ENCODE measurements at regions not wholly inside any gene's neighbourhood (a gene's known extent, or its start where the extent isn't known, plus 50 kb on each side); places are given as distances from the start of the nearest gene placed in this dataset.

GRCh38 chr14:38948576-38948975, 154.5 kb downstream of the SEC23A start:
- no peaks in the 10 kb centered on the region for H3K9me3 ChIP-seq (ENCODE audit: low read length)
- no peak overlapping the region for H3K4me2 ChIP-seq (ENCODE audit: low read depth, low read length)
- no peak overlapping the region for H2AFZ ChIP-seq (ENCODE audit: low read length)
- no peak for TF ChIP-seq MAX (IDR thresholded peaks at IDR 0.05)
- no peak for TF ChIP-seq CENPBD1 (CRISPR knock-in tag; IDR thresholded peaks at IDR 0.05; ENCODE audit: borderline replicate concordance, low read depth)
- TF ChIP-seq ZBTB21 (CRISPR knock-in tag; IDR thresholded peaks at IDR 0.05): no peak
- TF ChIP-seq NCOA1 (CRISPR knock-in tag; IDR thresholded peaks at IDR 0.05): no peak
- no peak for TF ChIP-seq ZMYM2 (CRISPR knock-in tag; IDR thresholded peaks at IDR 0.05)
- no peak for TF ChIP-seq ZNF749 (CRISPR knock-in tag; IDR thresholded peaks at IDR 0.05; ENCODE audit: borderline replicate concordance)
- no peak for TF ChIP-seq ZNF747 (CRISPR knock-in tag; IDR thresholded peaks at IDR 0.05; ENCODE audit: borderline replicate concordance)
- TF ChIP-seq RCOR2 (CRISPR knock-in tag; IDR thresholded peaks at IDR 0.05): no peak
- no peak for TF ChIP-seq ZNF33A (CRISPR knock-in tag; IDR thresholded peaks at IDR 0.05; ENCODE audit: borderline replicate concordance)
- TF ChIP-seq USF2 (IDR thresholded peaks at IDR 0.05; ENCODE audit: low read depth, low read length): no peak
- no peak for TF ChIP-seq USF2 (CRISPR knock-in tag; IDR thresholded peaks at IDR 0.05; ENCODE audit: borderline replicate concordance)
- TF ChIP-seq ZNF773 (CRISPR knock-in tag; IDR thresholded peaks at IDR 0.05; ENCODE audit: borderline replicate concordance): no peak
- 43% methylated on average over 6 of the region's 6 CpGs for WGBS (ENCODE audit: low lambda C conversion rate)
- ChIA-PET POLR2A (no interaction called here), CTCF (ENCODE audit: low intra/inter-chr PET ratio, low total read pairs) (no interaction called here)
- FAIRE-seq (no peak), ATAC-seq (no peak), DNase-seq (ENCODE audit: low spot score) (no peak)
- H3K79me2 ChIP-seq (ENCODE audit: insufficient read depth, low read length): no peaks in the 10 kb centered on the region
- BruUV-seq (replicated peaks): no TSS peak
- H3K27me3 ChIP-seq (ENCODE audit: control insufficient read depth in 1 of 2, insufficient read depth in 2 of 2, low read length in 2 of 2): no peaks in the 10 kb centered on the region
- no peak overlapping the region for H3K4me3 ChIP-seq (replicated peaks in 1 of 3; ENCODE audit: insufficient read depth in 1 of 3, low read depth in 2 of 3, low read length in 3 of 3)
- in situ Hi-C loops (cut with HindIII; ENCODE audit: extremely low pct_ligation_motif_present, low pct_unique_long_range_greater_than_20kb): no loop called here
- H3K27ac ChIP-seq (ENCODE audit: extremely low read length, insufficient read depth, low read length): no peak overlapping the region
- intact Hi-C loops (cut with micrococcal nuclease; ENCODE audit: unreplicated experiment): no loop called here
- H3K36me3 ChIP-seq (replicated peaks in 1 of 2; ENCODE audit: control insufficient read depth in 1 of 2, insufficient read depth in 2 of 2, low read length in 2 of 2): no peaks in the 10 kb centered on the region
- no peaks in the 10 kb centered on the region for H3K4me1 ChIP-seq (ENCODE audit: insufficient read depth, low read length)
- H4K20me1 ChIP-seq (ENCODE audit: insufficient read depth, low read length): no peaks in the 10 kb centered on the region
- no peak overlapping the region for H3K9ac ChIP-seq (ENCODE audit: insufficient read depth, low read depth, low read length)

Measured in HepG2 (cell line).